HepG2 (cell line): ENCODE measurements at regions not wholly inside any gene's neighbourhood (a gene's known extent, or its start where the extent isn't known, plus 50 kb on each side); places are given as distances from the start of the nearest gene placed in this dataset.

Experiments used
- ATAC-seq: fragments of 200-7000 bp; cut with Tn5 transposase; 3 replicates; pipeline ENCODE4 v1.9.1; 2020; ENCODE audit warnings: mild to moderate bottlenecking, moderate library complexity
- BruUV-seq: library from RNA; stranded (reverse); fragments of 400-500 nt; replicated peaks from 2 replicates; lab custom pipeline; 2021; lab: Mats Ljungman, UMichigan
- CTCF ChIA-PET: fragments of 300-600 bp; formaldehyde crosslinking; extraction: SDS; loops from one replicate; lab custom pipeline; 2021; ENCODE audit warnings: low total read pairs, inconsistent platforms, low intra/inter-chr PET ratio; lab: Yijun Ruan, JAX
- POLR2A ChIA-PET: fragments of 350-600 bp; sonication (Branson Sonifier 250); formaldehyde crosslinking; loops from one replicate; lab custom pipeline; 2020; ENCODE audit warnings: antibody characterized with exemption, inconsistent platforms; lab: Yijun Ruan, JAX
- DNase-seq: peaks from one replicate; pipeline ENCODE4 v3.0.0-alpha.2; 2015; ENCODE audit warnings: low spot score
- FAIRE-seq: peaks from 3 replicates; lab custom pipeline; 2011; peaks lifted over from hg19 to GRCh38; lab: Jason Lieb, UNC
- H2AFZ ChIP-seq: one replicate; pipeline ENCODE4 v1.6.1; 2011; ENCODE audit warnings: low read length, inconsistent platforms
- H3K27ac ChIP-seq: fragments of 300-600 bp; 3 replicates; pipeline ENCODE4 v1.8.0; 2011; ENCODE audit warnings: mixed run types, mild to moderate bottlenecking, mixed read lengths, low read length, inconsistent platforms; ENCODE audit not compliant: insufficient read depth; ENCODE audit errors: extremely low read length
- H3K27me3 ChIP-seq, 2 experiments: fragments of 200-600 bp in 1 of 2; 2 replicates in 1 of 2; 3 replicates in 1 of 2; pipeline versions ENCODE4 v1.6.0 to v1.8.0; 2011; ENCODE audit warnings: low read length in 2 of 2, mild to moderate bottlenecking in 2 of 2, moderate library complexity in 2 of 2, inconsistent platforms in 1 of 2; ENCODE audit not compliant: insufficient read depth in 2 of 2, control insufficient read depth in 1 of 2
- H3K36me3 ChIP-seq, 2 experiments: fragments of 200-600 bp in 1 of 2; replicated peaks in 1 of 2; 2 replicates in 1 of 2; 3 replicates in 1 of 2; pipeline versions ENCODE4 v1.5.1 to v1.8.0; 2011; ENCODE audit warnings: low read length in 2 of 2, inconsistent platforms in 1 of 2; ENCODE audit not compliant: insufficient read depth in 2 of 2, control insufficient read depth in 1 of 2
- H3K4me1 ChIP-seq: 2 replicates; pipeline ENCODE4 v1.5.1; 2012; ENCODE audit warnings: low read length, inconsistent platforms; ENCODE audit not compliant: insufficient read depth
- H3K4me2 ChIP-seq: 2 replicates; pipeline ENCODE4 v1.6.0; 2011; ENCODE audit warnings: low read depth, low read length, inconsistent platforms
- H3K4me3 ChIP-seq, 3 experiments: fragments of 200-600 bp in 1 of 3; sonication (generic), shearing (Covaris generic) in 1 of 3; replicated peaks in 1 of 3; 2 replicates each; pipeline ENCODE4 v1.5.1; 2011 to 2016; ENCODE audit warnings: low read length in 3 of 3, inconsistent platforms in 2 of 3, low read depth in 2 of 3, mild to moderate bottlenecking in 2 of 3, control low read depth in 1 of 3, mixed read lengths in 1 of 3; ENCODE audit not compliant: insufficient read depth in 1 of 3
- H3K79me2 ChIP-seq: one replicate; pipeline ENCODE4 v1.6.1; 2011; ENCODE audit warnings: low read length, inconsistent platforms; ENCODE audit not compliant: insufficient read depth
- H3K9ac ChIP-seq: 2 replicates; pipeline ENCODE4 v1.6.0; 2011; ENCODE audit warnings: mild to moderate bottlenecking, low read depth, low read length, inconsistent platforms; ENCODE audit not compliant: insufficient read depth
- H3K9me3 ChIP-seq: 2 replicates; pipeline ENCODE4 v1.5.1; 2012; ENCODE audit warnings: mild to moderate bottlenecking, low read length
- H4K20me1 ChIP-seq: 2 replicates; pipeline ENCODE4 v1.6.0; 2011; ENCODE audit warnings: inconsistent platforms, mild to moderate bottlenecking, low read length, moderate library complexity; ENCODE audit not compliant: insufficient read depth
- HMG20A ChIP-seq: IDR thresholded peaks from 2 replicates; pipeline ENCODE4 v1.6.1; 2016; ENCODE audit warnings: borderline replicate concordance
- ONECUT2 ChIP-seq: sonication (generic); formaldehyde crosslinking; IDR thresholded peaks from 2 replicates; pipeline ENCODE4 v1.4.0; 2020; ENCODE audit warnings: missing genetic modification reagents
- SMAD9 ChIP-seq: sonication (generic); formaldehyde crosslinking; IDR thresholded peaks from 2 replicates; pipeline ENCODE4 v1.5.1; 2020; ENCODE audit warnings: mild to moderate bottlenecking, missing genetic modification reagents
- SP5 ChIP-seq: IDR thresholded peaks from 2 replicates; pipeline ENCODE4 v1.6.1; 2016; ENCODE audit warnings: low read depth, borderline replicate concordance
- WGBS: methylation state at CpG from one replicate; pipeline ENCODE4 v1.1.6; 2017; ENCODE audit warnings: low lambda C conversion rate; 5-methylcytosine and 5-hydroxymethylcytosine counted together
- in situ Hi-C: cut with HindIII; loops from 2 replicates; pipeline ENCODE4 v1.10.0; 2017; ENCODE audit warnings: low pct_unique_long_range_greater_than_20kb; ENCODE audit not compliant: extremely low pct_ligation_motif_present
- intact Hi-C: fragments of 100-400 bp; cut with micrococcal nuclease; formaldehyde crosslinking; loops from one replicate; pipeline ENCODE4 v1.10.0; 2022; ENCODE audit not compliant: unreplicated experiment
- TF ChIP-seq, protein P1 (sequence below), 2 experiments: sonication (generic) in 1 of 2; formaldehyde crosslinking in 1 of 2; IDR thresholded peaks; 2 replicates each; pipeline versions ENCODE4 v1.4.0 to v1.6.1; 2016 to 2020; ENCODE audit warnings: borderline replicate concordance in 1 of 2, low read depth in 1 of 2, mild to moderate bottlenecking in 1 of 2, missing genetic modification reagents in 1 of 2
- TF ChIP-seq, protein P2 (sequence below): sonication (generic); formaldehyde crosslinking; IDR thresholded peaks from 2 replicates; pipeline ENCODE4 v1.5.0; 2020; ENCODE audit warnings: mild to moderate bottlenecking, missing genetic modification reagents
- TF ChIP-seq, protein P3 (sequence below): sonication (generic); formaldehyde crosslinking; IDR thresholded peaks from 2 replicates; pipeline ENCODE4 v1.8.1; 2023; ENCODE audit warnings: mild to moderate bottlenecking, moderate library complexity, missing genetic modification reagents
- TF ChIP-seq, protein P4 (sequence below): sonication (generic); formaldehyde crosslinking; conservative IDR thresholded peaks from 2 replicates; pipeline ENCODE4 v1.8.0; 2022; ENCODE audit warnings: mild to moderate bottlenecking, moderate library complexity, missing genetic modification reagents
- TF ChIP-seq, protein P5 (sequence below): sonication (generic); formaldehyde crosslinking; IDR thresholded peaks from 2 replicates; pipeline ENCODE4 v1.5.0; 2020; ENCODE audit warnings: missing genetic modification reagents, mild to moderate bottlenecking, borderline replicate concordance

DNA sequence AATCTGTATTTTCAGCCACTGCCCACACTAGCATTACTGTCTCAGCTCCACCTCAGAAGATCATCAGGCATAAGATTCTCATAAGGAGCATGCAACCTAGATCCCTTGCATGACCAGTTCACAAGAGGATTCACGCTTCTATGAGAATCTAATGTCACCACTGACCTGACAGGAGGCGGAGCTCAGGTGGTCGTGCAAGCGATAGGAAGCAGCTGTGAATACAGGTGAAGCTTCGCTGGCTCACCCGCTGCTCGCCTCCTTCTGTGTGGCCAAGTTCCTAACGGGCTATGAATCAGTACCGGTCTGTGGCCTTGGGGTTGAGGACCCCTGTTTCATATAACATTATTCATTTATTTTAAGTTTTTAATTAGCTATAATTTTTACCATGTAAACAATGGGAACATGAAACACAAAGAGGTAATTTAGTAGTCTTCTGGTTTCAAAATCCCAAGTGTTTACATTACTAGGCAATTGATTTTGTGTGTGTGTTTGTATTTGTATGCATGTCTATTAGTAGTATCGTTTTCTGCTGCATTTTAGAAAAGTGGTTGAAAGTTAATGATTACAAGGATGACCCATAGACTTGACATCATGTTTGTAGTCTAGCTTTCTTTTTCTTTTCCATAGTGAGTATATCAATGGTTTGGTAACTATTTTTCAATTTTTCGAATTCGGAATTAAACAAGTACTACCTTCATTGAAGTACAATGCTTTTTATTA lies 159.4 kb downstream of the TENT4A start:
- Histone ChIP-seq H3K79me2 (no peaks in the 10 kb centered on the region), H3K9ac (no peak overlapping the region), H3K4me3 (no peak overlapping the region), H3K27ac (peak overlapping the region; percentile 48), H3K36me3 (no peaks in the 10 kb centered on the region), H3K27me3 (no peaks in the 10 kb centered on the region), H3K4me2 (peak overlapping the region; percentile 45), H2AFZ (no peak overlapping the region), H4K20me1 (no peaks in the 10 kb centered on the region), H3K9me3 (no peaks in the 10 kb centered on the region), H3K4me1 (peaks cover 32% of the 10 kb centered on the region)
- in situ Hi-C loops (no loop called here), intact Hi-C loops (no loop called here)
- FAIRE-seq (peak; percentile 37), DNase-seq (peak; percentile 10), ATAC-seq (peak; percentile 80)
- CTCF ChIA-PET, result no interaction called here
- BruUV-seq, result no TSS peak
- 50% methylated on average over 12 of the region's 12 CpGs for WGBS
- POLR2A ChIA-PET, result interaction anchor here (0.7 to 1.0 kb wide), 2 partner anchors 19 to 28 kb away, joined by 3 to 5 read pairs; no protein-coding TSS in a partner anchor
- TF ChIP-seq, protein P1, sequence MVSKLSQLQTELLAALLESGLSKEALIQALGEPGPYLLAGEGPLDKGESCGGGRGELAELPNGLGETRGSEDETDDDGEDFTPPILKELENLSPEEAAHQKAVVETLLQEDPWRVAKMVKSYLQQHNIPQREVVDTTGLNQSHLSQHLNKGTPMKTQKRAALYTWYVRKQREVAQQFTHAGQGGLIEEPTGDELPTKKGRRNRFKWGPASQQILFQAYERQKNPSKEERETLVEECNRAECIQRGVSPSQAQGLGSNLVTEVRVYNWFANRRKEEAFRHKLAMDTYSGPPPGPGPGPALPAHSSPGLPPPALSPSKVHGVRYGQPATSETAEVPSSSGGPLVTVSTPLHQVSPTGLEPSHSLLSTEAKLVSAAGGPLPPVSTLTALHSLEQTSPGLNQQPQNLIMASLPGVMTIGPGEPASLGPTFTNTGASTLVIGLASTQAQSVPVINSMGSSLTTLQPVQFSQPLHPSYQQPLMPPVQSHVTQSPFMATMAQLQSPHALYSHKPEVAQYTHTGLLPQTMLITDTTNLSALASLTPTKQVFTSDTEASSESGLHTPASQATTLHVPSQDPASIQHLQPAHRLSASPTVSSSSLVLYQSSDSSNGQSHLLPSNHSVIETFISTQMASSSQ (IDR thresholded peaks at IDR 0.05; ENCODE audit: low read depth), result peak; percentile 68; the same call in 1 of the 2 replicates
- TF ChIP-seq, protein P1 (CRISPR knock-in tag; IDR thresholded peaks at IDR 0.05; ENCODE audit: borderline replicate concordance), result no peak
- TF ChIP-seq, protein P2, sequence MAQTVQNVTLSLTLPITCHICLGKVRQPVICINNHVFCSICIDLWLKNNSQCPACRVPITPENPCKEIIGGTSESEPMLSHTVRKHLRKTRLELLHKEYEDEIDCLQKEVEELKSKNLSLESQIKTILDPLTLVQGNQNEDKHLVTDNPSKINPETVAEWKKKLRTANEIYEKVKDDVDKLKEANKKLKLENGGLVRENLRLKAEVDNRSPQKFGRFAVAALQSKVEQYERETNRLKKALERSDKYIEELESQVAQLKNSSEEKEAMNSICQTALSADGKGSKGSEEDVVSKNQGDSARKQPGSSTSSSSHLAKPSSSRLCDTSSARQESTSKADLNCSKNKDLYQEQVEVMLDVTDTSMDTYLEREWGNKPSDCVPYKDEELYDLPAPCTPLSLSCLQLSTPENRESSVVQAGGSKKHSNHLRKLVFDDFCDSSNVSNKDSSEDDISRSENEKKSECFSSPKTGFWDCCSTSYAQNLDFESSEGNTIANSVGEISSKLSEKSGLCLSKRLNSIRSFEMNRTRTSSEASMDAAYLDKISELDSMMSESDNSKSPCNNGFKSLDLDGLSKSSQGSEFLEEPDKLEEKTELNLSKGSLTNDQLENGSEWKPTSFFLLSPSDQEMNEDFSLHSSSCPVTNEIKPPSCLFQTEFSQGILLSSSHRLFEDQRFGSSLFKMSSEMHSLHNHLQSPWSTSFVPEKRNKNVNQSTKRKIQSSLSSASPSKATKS, result no peak
- no peak for TF ChIP-seq SP5 (CRISPR knock-in tag)
- TF ChIP-seq, protein P3, sequence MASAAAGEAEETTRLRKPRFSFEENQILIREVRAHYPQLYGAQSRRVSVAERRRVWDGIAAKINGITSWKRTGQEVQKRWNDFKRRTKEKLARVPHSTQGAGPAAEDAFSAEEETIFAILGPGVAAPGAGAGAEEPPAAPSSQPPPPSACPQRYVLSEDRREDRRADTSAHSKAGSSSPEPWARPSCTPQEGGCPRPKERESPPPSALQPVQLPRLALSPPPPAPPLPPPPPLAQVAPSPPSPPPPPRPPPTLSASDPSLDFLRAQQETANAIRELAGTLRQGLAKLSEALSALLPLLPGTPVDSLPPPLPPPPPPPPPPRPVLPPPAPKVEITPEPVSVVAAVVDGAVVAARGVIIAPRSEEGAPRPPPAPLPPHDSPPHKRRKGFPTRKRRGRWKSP (CRISPR knock-in tag), result no peak
- TF ChIP-seq, protein P4, sequence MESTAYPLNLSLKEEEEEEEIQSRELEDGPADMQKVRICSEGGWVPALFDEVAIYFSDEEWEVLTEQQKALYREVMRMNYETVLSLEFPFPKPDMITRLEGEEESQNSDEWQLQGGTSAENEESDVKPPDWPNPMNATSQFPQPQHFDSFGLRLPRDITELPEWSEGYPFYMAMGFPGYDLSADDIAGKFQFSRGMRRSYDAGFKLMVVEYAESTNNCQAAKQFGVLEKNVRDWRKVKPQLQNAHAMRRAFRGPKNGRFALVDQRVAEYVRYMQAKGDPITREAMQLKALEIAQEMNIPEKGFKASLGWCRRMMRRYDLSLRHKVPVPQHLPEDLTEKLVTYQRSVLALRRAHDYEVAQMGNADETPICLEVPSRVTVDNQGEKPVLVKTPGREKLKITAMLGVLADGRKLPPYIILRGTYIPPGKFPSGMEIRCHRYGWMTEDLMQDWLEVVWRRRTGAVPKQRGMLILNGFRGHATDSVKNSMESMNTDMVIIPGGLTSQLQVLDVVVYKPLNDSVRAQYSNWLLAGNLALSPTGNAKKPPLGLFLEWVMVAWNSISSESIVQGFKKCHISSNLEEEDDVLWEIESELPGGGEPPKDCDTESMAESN (CRISPR knock-in tag), result no peak
- peak; percentile 28; the same call in 1 of the 2 replicates for TF ChIP-seq ONECUT2 (CRISPR knock-in tag)
- TF ChIP-seq SMAD9 (CRISPR knock-in tag), result no peak
- TF ChIP-seq, protein P5, sequence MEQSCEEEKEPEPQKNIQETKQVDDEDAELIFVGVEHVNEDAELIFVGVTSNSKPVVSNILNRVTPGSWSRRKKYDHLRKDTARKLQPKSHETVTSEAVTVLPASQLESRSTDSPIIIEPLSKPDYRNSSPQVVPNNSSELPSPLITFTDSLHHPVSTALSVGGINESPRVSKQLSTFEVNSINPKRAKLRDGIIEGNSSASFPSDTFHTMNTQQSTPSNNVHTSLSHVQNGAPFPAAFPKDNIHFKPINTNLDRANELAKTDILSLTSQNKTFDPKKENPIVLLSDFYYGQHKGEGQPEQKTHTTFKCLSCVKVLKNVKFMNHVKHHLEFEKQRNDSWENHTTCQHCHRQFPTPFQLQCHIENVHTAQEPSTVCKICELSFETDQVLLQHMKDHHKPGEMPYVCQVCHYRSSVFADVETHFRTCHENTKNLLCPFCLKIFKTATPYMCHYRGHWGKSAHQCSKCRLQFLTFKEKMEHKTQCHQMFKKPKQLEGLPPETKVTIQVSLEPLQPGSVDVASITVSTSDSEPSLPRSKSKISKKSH (CRISPR knock-in tag), result no peak
- TF ChIP-seq HMG20A (CRISPR knock-in tag), result no peak
